ENCODE measurements at regions not wholly inside any gene's neighbourhood (a gene's known extent, or its start where the extent isn't known, plus 50 kb on each side); places are given as distances from the start of the nearest gene placed in this dataset.
"Not testable (repeated sequence)": the region's sequence is repeated elsewhere in the genome, so short reads cannot be mapped to it uniquely, and the experiment has no call there.

DNA sequence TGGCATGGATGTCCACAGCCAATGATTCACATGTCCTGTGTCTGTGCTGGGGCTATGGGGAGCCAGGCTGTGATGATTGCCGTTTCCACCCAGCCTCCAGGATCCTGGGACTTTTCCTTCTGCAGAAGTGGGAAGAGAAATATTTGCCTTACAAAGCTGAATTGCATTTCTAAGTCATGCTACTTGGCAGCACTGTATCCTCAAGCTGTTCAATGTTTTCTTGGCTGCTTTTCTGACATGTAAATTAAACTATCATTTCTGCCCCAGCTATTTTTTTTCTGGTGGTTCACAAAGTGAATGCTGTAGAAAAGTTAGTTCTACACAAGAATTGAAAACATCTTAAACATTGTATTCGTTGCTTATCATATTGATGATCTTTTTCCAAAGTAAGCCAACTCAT lies 51.9 kb upstream of the TCERG1L start:
- DNase-seq (ENCODE audit: low spot score), result no peak

DNA sequence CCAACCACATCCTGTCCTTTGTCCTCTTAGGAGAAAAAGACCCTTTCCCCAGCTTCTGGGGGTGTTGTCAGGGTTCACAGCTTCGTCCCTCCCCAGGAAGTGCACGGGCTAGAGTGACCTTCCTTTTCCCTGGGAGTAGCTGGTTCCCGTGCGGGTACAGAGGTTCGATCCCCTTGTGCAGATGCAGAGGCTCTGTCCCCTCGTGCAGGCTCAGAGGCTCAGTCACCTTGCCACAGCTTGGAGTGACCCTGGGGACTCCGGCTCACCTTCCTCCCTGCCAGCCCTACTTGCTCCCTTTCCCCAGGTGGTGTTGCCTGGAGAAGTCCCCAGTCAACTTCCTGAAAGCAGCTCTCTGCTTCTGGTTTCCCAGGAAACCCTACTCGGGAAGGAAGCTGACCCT lies 60.0 kb upstream of the TCERG1L start:
- DNase-seq (ENCODE audit: low spot score), result no peak

DNA sequence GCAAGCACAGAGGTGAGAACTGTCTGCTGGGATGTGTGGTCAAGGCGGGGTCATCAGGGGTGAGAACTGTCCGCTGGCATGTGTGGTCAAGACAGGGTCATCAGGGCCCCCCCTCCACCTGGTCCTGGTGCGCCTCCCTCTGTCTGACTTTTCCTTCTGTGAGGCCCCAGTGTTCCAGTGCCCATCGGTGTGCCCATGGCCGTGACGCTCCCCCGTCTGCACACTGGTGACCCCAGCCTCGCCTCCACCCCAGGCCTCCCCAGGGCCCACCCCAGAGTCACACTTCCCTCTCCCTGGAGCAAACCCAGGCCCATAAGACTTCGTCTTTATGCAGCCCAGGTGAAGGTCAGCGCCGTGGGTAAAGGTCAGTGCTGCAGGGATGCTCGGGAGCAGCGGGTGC lies 70.1 kb upstream of the TCERG1L start:
- no peak for DNase-seq (ENCODE audit: low spot score)

DNA sequence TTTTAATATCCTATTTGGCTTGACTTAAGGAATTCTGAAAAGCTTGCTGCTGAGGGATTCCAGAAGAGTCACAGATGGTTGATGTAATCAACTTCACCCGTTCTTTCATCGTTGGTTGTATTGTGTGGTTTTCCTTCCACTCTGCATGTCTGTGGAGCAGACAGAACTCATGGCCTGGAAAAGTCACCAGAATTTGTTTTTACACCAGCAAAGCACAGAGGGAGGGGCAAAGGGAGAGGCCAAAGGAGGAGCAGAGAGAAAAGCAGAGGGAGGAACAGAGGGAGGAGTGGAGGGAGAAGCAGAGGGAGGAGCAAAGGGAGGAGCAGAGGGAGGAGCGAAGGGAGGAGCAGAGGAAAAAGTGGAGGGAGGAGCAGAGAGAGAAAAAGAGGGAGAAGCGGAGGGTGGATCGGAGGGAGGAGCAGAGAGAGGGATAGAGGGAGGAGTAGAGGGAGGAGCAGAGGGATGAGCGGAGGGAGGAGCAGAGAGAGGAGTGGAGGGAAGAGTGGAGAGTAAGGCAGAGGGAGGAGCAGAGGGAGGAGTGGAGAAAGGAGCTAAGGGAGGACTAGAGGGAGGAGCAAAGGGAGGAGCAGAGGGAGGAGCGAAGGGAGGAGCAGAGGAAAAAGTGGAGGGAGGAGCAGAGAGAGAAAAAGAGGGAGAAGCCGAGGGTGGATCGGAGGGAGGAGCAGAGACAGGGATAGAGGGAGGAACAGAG lies 73.8 kb upstream of the TCERG1L start:
- not testable (repeated sequence) for DNase-seq (ENCODE audit: low spot score)

DNA sequence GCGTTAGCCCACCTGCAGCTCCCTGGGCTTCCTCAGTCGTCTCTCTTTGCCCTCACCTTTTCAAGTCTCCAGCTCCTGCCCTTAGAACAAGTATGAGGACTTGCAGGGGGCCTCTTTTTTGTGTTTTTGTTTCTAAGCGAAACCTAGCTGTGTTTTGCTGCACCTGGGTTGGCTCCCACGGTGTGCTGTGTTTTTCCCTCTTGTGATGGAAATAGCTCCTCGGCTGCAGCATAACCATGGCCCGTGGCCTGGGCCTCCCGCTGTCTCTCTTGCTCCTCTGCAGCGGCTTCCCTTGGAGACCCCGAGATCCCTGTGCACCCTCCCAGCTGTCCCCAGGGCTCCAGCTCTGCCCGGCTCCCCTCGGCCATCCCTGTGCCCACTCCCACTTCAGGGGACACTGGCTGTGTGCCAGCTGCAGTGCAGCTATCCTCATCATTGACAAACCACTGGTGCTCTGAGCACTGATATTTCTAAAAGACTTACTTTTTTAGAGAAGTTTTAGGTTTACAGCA lies 75.6 kb upstream of the TCERG1L start:
- DNase-seq (ENCODE audit: low spot score), result no peak

DNA sequence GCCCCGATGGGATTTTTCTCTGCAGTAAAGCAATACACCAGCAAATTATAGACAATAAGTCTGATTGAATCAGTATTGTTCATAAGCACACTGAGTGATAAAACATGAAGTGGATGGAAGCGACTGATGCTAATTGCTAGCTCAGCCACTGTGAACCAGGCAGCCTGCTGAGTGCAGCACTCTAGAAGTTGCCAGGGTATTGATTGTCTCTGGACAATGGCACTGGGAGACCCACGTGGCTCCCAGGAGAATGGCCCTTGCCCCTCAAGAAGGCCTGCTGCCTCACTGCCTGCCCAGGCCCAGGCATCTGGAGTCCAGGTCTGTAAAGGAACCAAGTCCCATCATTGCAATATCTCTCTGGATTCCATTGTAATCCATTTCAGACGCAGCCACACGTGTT lies 80.4 kb upstream of the TCERG1L start:
- no peak for DNase-seq (ENCODE audit: low spot score)

DNA sequence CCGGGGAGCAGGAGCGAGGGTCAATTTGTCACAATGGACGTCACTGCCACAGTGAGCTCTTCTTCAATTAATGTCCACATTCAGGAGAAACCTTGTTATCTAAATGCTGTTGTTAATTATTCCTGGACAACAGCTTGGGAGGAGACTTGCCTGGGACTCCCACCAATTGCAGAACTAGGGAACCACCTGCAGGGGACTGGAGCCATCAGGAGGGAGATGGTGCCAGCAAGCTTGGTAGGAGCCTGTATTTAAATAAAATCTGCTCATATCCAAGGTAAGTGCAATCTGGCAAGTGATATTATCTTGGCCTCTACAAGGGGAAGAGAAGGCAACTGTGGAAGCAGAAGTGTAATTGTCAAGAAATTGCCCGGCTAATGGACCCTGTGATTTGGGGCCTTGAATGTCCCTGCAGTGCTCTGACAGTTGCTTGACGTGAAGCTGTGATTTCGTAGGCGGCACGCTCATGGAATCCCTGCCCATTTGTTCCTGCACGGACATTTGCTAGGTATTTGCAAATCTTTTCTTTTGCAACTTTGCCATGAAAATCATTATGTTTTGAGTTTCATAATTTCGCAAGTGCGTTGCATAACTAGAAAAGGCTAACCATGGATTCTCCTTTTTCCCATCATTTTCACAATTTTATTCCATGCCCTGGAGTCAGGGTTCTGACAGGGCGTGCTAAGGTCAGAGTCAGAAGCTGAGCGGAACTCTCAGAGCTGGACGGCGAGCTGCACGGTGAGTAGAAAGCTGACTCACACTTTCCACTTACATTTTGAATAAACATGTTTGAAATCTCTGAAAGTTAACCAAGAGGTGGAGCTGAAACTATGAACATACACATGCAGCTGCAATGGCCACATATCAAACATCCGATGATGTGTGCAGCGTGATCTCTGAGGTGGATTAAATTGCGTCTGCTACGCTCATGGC lies 84.9 kb upstream of the TCERG1L start:
- no peak for DNase-seq (ENCODE audit: low spot score)

DNA sequence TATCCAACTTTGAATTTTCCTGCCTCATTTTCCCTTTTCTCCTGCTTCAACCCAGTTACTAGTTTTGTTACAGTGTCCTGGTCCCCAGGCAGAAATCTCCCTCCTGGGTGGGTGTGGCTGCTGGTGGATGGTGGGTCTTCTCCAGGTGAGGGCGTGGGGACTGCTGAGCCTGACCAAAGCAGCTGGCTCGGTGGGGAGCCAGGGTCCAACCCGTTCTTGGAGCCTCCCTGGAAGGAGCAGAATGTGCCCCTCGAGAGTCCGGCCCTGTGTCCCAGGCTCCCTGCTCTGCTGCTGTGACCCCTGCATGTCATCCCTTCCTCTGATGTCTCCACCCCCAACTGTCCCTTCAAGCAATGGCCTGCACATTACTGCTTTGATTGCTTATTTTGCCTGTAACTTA lies 86.6 kb upstream of the TCERG1L start:
- no peak for DNase-seq (ENCODE audit: low spot score)

DNA sequence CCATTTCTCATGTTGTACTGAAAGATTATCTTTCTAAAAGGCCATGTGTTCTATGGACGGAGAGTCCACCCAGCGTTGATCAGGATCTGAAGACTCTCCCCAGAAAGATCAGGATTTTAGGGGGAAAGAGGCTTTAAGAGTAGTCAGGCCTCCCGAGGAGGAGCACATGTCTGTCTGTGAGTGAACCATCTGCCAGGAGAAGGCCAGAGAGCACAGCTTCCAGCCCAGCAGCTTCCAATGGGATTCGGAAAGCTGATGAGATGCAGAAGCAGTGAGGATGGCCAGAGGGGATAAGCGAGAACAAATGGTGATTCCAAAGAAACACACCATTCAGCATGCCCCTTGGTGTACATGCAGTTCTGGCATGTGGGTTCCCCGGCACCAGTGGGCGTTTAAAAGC lies 88.5 kb upstream of the TCERG1L start:
- no peak for DNase-seq (ENCODE audit: low spot score)

DNA sequence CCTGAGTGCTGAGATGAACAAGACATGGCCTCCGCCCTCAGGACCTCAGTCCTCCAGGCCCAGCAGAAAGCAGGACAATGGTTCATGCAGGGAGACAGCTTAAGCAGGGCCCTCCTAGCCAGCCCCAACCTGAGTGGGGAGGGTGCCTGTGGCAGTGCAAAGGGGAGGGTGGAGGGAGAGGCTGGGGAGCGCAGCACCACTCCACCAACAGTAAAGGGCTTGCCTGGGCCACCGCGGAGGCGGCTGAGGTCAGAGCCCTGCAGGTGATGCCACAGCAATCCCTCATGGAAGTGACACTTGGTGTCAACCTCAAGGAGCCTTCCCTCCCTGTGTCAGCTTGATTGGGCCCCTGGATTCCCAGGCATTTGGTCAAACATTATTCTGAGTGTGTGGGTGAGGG lies 89.0 kb upstream of the TCERG1L start:
- no peak for DNase-seq (ENCODE audit: low spot score)

DNA sequence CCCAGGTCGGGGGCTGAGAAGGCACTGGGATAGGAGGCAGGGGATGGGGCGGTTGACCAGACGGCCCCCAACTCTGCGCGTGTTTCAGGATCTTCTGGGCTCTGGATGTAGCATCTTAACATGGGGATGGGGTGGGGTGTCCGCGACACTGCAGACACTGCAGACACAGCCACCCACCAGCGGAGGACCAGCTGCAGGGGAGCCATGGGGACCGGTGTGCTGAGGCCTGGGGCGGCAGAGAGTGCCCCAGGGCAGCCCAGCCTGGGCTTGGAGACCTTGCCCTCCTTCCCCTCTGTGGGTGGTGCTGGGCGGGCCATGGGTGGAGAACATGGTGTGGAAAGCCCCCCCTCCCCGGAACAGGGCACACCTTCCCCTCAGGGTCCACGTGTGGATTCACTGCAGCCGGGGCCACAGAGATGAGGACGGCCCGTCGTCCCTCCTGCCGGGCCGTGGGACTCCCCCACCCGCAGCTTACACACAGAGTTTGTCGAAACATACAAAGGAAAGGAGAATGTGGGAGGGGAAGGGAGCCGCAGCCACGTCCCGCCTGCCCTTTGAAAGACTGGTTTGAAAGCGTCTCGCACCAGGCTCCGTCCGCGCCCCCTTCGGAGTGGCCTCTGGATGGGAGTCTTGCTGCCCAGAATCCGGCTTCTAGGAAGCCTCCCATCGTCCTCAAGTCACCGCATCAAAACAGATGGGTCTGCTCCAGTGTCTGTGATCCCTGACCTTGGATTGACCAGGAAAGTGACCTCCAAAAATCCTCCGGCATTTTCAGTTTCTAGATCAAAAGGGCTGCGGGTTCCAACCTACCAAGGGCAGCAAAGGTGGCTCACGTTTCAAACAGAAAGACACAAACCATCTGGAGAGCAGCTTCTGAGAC lies 91.5 kb upstream of the TCERG1L start:
- no peak for DNase-seq (ENCODE audit: low spot score)

DNA sequence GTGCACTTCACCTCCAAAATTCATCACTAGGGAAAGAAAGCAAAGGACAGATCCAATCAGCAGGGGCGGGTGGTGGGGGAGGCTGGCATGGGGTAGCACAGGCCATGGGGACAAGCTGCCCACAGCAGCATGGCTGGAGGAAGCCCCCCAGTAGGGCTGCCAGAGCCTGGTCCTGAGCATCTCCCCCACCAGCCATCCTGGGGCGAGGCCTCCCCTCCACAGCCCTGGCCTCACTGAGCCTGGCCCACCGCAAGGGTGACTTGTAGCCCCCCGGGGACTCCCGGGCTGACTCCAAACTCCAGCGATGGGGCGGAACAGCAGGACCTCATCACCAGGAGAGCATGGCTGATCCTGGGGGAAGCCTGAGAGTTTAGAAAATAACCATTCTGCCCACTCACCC lies 92.4 kb upstream of the TCERG1L start:
- no peak for DNase-seq (ENCODE audit: low spot score)

DNA sequence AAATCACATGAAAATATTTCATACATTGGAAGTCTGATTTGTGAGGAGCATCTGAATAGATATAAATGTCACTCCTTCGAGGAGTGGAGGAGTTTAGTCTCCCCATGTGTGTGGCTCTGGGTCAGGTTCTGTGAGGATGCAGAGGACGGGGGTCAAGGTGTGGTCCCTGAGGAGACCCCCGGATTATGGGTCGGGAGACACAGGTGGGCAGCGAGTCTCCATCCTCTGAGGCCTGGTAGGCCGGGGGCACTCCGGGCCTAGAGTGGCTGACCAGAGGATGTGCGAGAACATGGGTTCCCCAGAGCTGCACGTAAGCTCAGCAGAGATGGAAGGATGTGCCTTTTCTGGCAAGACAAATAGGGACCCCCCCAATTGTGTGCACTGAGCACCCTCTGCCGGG lies 93.4 kb upstream of the TCERG1L start:
- DNase-seq (ENCODE audit: low spot score), result no peak

DNA sequence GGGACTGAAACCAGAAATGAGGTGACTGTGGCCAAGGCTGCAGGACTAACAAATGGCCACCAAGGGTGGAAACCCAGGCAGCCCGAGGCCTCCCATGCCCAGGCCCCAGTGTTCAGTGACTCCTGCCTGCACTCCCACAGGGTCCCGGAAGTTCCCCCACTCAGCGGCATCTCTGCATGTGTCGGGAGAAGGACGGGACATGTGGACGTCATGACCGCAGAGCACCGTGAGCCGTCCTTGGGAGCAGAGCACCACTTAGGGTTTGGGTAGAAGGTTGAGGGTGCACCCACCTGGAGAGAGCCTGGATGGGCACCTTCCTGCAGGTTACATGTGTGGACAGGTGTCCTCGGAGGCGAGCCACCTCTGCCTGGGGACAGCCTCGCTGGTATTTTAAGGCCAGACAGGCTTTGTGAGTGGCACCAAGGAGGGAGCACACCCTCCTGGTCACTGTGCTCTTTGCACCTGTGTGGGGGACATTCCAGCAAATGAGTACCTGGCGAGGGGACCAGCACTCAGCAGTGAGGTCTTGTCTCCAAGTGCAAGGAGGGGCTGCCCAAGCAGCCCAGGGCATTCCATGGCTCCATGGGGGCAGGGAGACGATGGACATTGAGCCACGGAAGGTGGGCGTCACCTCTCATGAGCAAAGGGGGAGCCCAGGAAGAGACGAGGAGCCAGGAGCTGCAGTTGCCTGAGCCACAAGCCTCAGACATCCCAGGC lies 95.3 kb upstream of the TCERG1L start:
- DNase-seq (ENCODE audit: low spot score), result no peak

DNA sequence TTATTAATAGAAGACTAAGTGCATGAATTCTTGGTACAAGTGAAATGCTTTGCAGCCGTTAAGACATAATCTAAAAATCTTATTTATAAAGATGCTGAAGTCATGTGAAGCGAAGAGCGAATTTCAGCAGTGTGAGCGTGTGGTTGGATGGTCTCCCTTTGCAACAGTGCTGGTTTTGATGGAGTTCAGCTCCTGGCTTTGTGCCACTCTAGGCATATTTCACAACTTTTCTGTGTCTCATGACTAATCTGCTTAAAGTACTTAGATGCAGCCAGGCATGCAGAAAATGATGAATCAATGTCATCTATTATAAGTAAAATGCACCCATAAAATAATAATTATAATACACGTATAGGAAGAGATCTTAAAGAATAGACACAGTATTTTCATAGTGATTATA lies 107.2 kb upstream of the TCERG1L start:
- DNase-seq (ENCODE audit: low spot score), result no peak

DNA sequence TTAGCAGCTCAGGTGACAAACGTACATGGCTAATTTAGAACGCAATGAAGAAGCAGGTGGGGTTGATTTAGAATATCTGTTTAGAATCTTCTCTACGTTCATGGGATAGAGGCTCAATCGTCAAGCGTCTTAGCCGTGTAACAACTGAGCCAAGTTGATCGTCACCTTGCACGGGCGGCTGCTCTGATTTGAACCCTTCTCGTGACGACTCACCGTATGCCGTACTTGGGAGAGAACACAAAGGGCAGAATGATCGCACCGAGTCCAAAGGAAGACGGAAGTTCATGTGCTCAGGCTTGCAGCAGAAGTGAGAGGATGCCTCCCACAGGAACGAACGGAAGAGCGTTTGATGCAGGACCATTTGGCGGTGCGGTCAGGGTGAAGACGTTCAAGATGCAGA lies 108.3 kb upstream of the TCERG1L start:
- DNase-seq (ENCODE audit: low spot score), result no peak

DNA sequence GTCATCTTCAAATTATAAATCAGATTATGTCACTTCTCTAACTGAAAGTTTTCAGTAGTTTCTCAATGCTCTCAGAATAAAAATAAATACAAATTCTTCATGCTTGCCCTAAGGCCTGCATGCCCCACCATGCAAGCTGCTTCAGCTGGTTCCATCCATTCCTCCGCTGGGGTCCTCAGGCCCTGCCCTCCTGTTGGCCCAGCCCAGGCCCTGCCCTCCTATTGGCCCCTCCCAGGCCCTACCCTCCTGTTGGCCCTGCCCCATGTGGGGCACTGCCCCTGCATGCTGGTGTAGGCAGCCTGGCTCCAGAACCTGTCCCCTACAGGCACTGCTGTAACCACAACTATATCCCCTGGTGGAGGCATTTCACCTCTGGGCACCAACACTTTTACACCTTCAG lies 109.3 kb upstream of the TCERG1L start:
- DNase-seq (ENCODE audit: low spot score), result no peak

DNA sequence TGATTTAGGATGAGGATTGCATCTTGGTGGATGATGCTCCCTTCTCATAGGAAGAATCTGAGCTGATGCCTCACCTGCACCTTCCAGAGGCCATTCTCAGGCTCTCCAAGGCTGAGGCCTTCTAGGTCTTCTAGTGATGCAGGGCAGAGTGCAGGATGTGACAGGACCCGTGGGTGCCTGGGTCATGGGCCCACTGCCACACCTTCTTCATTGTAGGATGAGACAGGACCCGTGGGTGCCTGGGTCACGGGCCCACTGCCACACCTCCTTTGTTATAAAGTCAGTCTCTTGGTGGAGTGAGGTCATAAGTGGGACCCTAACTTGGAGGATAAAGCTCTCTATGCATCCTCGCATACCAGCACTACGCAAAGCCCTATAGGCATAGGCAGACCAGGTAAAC lies 109.9 kb upstream of the TCERG1L start:
- DNase-seq (ENCODE audit: low spot score), result no peak

DNA sequence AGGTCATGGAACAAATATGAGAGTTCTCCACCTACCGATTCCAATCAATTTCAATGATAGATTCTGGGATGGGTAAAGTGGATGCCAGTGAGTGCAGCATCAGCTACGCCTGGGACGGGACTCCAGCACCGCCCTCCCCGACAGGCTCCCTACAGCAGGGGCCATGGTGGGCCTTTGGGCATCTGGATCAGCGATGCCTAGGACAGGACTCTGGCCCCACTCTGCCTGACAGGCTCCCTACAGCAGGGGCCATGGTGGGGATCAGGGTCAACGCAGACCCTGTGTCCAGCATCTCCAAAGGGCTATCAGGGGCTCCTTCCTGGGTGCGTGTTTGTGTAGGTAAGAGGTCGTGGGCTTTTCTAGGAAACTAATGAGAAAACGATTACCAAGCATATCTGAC lies 111.2 kb upstream of the TCERG1L start:
- no peak for DNase-seq (ENCODE audit: low spot score)

DNA sequence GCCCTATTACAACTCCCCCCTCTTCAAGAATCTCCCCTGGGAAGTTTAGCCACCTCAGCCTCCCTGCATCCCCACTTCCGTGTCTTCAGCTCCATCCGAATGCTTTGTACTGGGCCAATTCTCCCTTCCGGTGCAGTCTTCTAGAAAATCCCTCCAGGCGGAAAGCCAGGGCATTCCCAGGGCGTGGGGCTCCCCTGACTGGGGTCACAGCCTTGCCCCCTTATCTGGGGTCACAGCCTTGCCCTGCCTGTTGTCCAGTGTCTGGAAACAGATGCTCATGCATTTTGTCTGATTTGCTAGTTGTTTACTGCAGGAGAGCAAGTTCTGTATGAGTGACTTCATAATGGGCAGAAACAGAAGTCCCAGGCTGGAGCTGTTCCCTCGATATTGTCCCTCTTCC lies 112.5 kb upstream of the TCERG1L start:
- DNase-seq (ENCODE audit: low spot score), result no peak

DNA sequence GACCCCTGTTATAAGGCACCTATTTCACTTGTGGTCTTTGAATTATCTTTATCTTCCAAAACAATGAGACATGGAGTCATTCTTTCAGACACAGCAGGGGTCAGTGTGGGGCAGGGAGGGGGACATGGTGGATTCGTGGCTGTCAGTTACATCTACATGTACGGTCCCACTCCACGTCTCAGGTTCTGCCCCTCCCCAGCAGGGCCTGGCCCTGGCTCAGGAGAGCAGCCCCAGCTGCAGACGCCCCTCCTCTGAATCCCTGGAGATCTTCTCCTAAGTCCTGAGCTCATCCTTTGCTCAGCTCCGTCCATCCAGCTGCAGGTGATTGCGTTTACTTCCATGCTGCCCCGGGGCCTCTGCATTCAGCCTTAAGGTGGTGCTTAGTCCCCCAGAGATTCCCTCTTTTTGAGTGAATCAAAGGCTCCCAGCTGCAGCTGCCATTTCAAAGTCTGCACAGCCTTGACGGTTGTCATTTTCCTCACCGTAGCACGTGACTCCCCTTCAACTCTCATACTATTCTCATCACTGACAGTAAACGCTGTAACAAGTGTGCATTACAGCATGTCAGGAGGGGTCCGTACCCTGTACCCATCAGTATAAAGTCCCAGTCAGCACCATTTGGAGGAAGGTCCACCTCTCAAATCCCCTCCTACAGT lies 113.4 kb upstream of the TCERG1L start:
- no peak for DNase-seq (ENCODE audit: low spot score)

All from activated CD4-positive, alpha-beta T cell treated with anti-CD3 and anti-CD28 coated beads, Interleukin-2, Interleukin-4, amounts not matched to agents 100 ng/mL and 50 ng/mL, durations not matched to agents 16 hours and 8 hours (primary cell).